SU-DHL-6 (cell line): ENCODE measurements at regions not wholly inside any gene's neighbourhood (a gene's known extent, or its start where the extent isn't known, plus 50 kb on each side); places are given as distances from the start of the nearest gene placed in this dataset.

Experiments
- H2AFZ ChIP-seq: fragments of 200-600 bp; sonication (generic); 2 replicates; pipeline ENCODE4 v1.6.1; 2014; ENCODE audit warnings: low read depth, mild to moderate bottlenecking, moderate library complexity, mixed read lengths, antibody characterized with exemption, low read length; ENCODE audit not compliant: severe bottlenecking
- H3F3A ChIP-seq: fragments of 200-600 bp; shearing (Covaris generic); 2 replicates; pipeline ENCODE4 v1.6.0; 2016; ENCODE audit warnings: antibody characterized with exemption, mild to moderate bottlenecking; ENCODE audit not compliant: insufficient read depth
- H3K27ac ChIP-seq: fragments of 200-600 bp; sonication (generic); 2 replicates; pipeline ENCODE4 v1.5.1; 2016; ENCODE audit warnings: low read depth, mild to moderate bottlenecking, low read length, moderate library complexity, mixed read lengths
- H3K27me3 ChIP-seq: fragments of 200-600 bp; sonication (generic), shearing (Covaris generic); 2 replicates; pipeline ENCODE4 v1.6.0; 2014; ENCODE audit warnings: mild to moderate bottlenecking, low read length
- H3K36me3 ChIP-seq: fragments of 200-600 bp; sonication (generic); 2 replicates; pipeline ENCODE4 v1.6.1; 2014; ENCODE audit warnings: mild to moderate bottlenecking, low read length, mixed read lengths
- H3K4me2 ChIP-seq: fragments of 300-600, 200-600 bp; shearing (Covaris generic), sonication (generic); 2 replicates; pipeline ENCODE4 v1.6.0; 2014; ENCODE audit warnings: low read length, low read depth, mild to moderate bottlenecking; ENCODE audit not compliant: poor library complexity, severe bottlenecking
- H3K4me3 ChIP-seq: fragments of 200-600 bp; sonication (generic); 2 replicates; pipeline ENCODE4 v1.5.1; 2014; ENCODE audit warnings: antibody characterized with exemption, low read length, mild to moderate bottlenecking, mixed read lengths; ENCODE audit not compliant: insufficient read depth, poor library complexity, severe bottlenecking
- H3K79me2 ChIP-seq: fragments of 200-600 bp; sonication (generic); 2 replicates; pipeline ENCODE4 v1.6.1; 2014; ENCODE audit warnings: mild to moderate bottlenecking, low read length, moderate library complexity; ENCODE audit not compliant: insufficient read depth
- H3K9ac ChIP-seq: fragments of 200-600 bp; sonication (generic); 2 replicates; pipeline ENCODE4 v1.7.0; 2014; ENCODE audit warnings: mild to moderate bottlenecking, low read length
- H3K9me2 ChIP-seq: fragments of 200-600 bp; sonication (generic); replicated peaks from 2 replicates; pipeline ENCODE4 v1.6.1; 2014; ENCODE audit warnings: low read length; ENCODE audit not compliant: insufficient read depth
- H3K9me3 ChIP-seq: fragments of 200-600 bp; sonication (generic); 2 replicates; pipeline ENCODE4 v1.6.1; 2014; ENCODE audit warnings: low read length, mixed read lengths; ENCODE audit not compliant: insufficient read depth
- H4K20me1 ChIP-seq: fragments of 200-600 bp; sonication (generic); 2 replicates; pipeline ENCODE4 v1.6.1; 2014; ENCODE audit warnings: low read depth, mild to moderate bottlenecking, antibody characterized with exemption, low read length, moderate library complexity, mixed read lengths
- EZH2phosphoT487 ChIP-seq: fragments of 200-600 bp; sonication (generic), shearing (Covaris generic); conservative IDR thresholded peaks from 2 replicates; pipeline ENCODE4 v1.6.1; 2018; ENCODE audit warnings: mild to moderate bottlenecking, antibody characterized with exemption, low read length, moderate library complexity, mixed read lengths
- TF ChIP-seq, protein P1 (sequence below): fragments of 200-600 bp; sonication (generic); IDR thresholded peaks from one replicate; pipeline ENCODE4 v1.5.1; 2017; ENCODE audit warnings: antibody characterized with exemption, mild to moderate bottlenecking, low read length, moderate library complexity; ENCODE audit not compliant: insufficient read depth, poor library complexity, severe bottlenecking

DNA sequence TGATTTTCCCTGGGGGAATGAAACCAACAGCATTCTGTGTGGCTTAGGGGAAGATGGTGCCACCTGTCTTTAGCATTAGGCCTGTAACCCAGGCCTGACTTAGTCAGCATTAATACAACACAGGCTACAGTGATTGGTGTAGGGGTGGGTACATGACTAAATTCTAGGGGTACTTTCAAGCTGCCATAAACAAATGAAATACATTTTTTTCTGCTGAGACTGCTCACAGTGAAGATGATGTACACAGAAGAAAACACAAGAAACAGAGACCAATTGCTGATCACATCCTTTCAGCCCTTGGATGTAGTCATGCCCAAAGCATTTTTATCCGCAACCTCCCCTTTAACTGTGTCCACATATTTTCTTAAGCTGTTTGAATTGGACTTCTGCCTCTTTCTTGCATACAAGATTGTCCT lies 527.2 kb downstream of the KCTD16 start:
- Histone ChIP-seq H3K9ac (no peak overlapping the region), H3K79me2 (no peaks in the 10 kb centered on the region), H3K4me2 (no peak overlapping the region), H3K4me3 (no peak overlapping the region), H3K27me3 (no peaks in the 10 kb centered on the region), H3F3A (no peaks in the 10 kb centered on the region), H3K9me2 (no peaks in the 10 kb centered on the region), H3K9me3 (no peaks in the 10 kb centered on the region), H4K20me1 (no peaks in the 10 kb centered on the region), H3K27ac (no peak overlapping the region), H3K36me3 (no peaks in the 10 kb centered on the region), H2AFZ (no peak overlapping the region)
- no peak for TF ChIP-seq EZH2phosphoT487

DNA sequence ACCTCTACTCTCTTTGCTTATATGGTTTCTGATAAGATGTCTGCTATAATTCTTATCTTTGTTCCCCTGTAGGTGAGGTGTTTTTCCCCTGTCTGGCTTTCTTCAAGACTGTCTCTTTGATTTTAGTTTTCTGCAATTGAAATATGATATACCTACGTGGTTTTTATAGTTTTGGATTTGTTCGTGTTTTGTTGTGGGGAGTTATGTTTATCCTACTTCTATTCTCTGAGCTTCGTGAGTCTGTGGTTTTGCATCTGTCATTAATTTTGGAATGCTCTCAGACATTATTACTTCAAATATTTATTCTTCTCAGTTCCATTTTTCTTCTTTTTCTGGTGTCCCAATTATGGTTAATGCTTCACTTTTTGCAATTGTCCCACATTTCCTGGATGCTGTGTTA lies 521.3 kb downstream of the KCTD16 start:
- H2AFZ ChIP-seq = no peak overlapping the region
- no peak overlapping the region for H3K4me2 ChIP-seq
- no peaks in the 10 kb centered on the region for H3K9me2 ChIP-seq
- no peak overlapping the region for H3K4me3 ChIP-seq
- no peaks in the 10 kb centered on the region for H3K79me2 ChIP-seq
- TF ChIP-seq EZH2phosphoT487 = no peak
- TF ChIP-seq, protein P1, sequence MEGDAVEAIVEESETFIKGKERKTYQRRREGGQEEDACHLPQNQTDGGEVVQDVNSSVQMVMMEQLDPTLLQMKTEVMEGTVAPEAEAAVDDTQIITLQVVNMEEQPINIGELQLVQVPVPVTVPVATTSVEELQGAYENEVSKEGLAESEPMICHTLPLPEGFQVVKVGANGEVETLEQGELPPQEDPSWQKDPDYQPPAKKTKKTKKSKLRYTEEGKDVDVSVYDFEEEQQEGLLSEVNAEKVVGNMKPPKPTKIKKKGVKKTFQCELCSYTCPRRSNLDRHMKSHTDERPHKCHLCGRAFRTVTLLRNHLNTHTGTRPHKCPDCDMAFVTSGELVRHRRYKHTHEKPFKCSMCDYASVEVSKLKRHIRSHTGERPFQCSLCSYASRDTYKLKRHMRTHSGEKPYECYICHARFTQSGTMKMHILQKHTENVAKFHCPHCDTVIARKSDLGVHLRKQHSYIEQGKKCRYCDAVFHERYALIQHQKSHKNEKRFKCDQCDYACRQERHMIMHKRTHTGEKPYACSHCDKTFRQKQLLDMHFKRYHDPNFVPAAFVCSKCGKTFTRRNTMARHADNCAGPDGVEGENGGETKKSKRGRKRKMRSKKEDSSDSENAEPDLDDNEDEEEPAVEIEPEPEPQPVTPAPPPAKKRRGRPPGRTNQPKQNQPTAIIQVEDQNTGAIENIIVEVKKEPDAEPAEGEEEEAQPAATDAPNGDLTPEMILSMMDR = no peak
- no peak overlapping the region for H3K9ac ChIP-seq
- H3K27me3 ChIP-seq = no peaks in the 10 kb centered on the region
- no peak overlapping the region for H3K27ac ChIP-seq
- H3K9me3 ChIP-seq = no peaks in the 10 kb centered on the region
- H3K36me3 ChIP-seq = no peaks in the 10 kb centered on the region
- H4K20me1 ChIP-seq = no peaks in the 10 kb centered on the region
- no peaks in the 10 kb centered on the region for H3F3A ChIP-seq

DNA sequence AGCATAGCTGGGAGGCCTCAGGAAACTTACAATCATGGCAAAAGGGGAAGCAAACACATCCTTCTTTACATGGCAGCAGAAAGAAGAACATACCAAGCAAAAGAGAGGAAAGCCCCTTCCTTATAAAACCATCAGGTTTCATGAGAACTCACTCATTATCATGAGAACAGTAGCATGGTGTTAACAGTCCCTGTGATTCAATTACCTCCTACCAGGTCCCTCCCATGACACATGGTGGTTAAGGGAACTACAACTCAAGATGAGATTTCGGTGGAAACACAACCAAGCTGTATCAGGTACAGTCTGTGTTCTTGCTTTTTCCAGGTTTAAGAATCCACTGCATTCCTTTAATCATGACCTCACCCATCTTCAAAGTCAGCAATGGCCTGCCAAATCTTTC lies 514.2 kb downstream of the KCTD16 start:
- TF ChIP-seq, protein P1 = no peak
- TF ChIP-seq EZH2phosphoT487 = no peak
- Histone ChIP-seq H3K27ac (no peak overlapping the region), H3K27me3 (no peaks in the 10 kb centered on the region), H3K79me2 (no peaks in the 10 kb centered on the region), H3K9ac (no peak overlapping the region), H3K36me3 (no peaks in the 10 kb centered on the region), H3K4me3 (no peak overlapping the region), H3K4me2 (no peak overlapping the region), H4K20me1 (no peaks in the 10 kb centered on the region), H3K9me2 (no peaks in the 10 kb centered on the region), H3K9me3 (no peaks in the 10 kb centered on the region), H3F3A (no peaks in the 10 kb centered on the region), H2AFZ (no peak overlapping the region)

DNA sequence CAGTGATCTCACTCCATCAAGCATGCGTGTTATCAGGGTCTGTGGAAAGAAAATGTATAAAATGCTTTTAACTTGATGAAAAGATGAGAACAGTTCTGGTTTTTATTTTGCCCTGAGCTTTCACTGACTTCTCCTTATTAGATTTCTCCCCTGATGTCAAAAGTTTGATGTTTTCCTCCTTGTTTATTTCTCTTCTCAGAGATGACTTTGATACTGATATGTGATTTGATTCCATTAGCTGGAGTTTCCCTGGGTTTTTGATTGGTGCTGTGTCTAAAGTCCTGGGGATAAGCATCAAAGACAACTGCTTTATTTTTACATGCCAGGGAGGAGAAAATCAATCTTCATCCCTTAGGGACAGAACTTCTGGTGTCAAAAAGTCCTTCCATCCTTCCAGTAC lies 510.0 kb downstream of the KCTD16 start:
- Histone ChIP-seq H3K4me3 (no peak overlapping the region), H3K9me2 (no peaks in the 10 kb centered on the region), H3K36me3 (no peaks in the 10 kb centered on the region), H4K20me1 (no peaks in the 10 kb centered on the region), H3K4me2 (no peak overlapping the region), H2AFZ (no peak overlapping the region), H3K9me3 (no peaks in the 10 kb centered on the region), H3K27ac (no peak overlapping the region), H3F3A (no peaks in the 10 kb centered on the region), H3K27me3 (no peaks in the 10 kb centered on the region), H3K9ac (no peak overlapping the region), H3K79me2 (no peaks in the 10 kb centered on the region)
- TF ChIP-seq EZH2phosphoT487 = no peak
- TF ChIP-seq, protein P1 = no peak
